Right ventricle myocardium superior (tissue), 1 donor: ENCODE measurements at regions not wholly inside any gene's neighbourhood (a gene's known extent, or its start where the extent isn't known, plus 50 kb on each side); places are given as distances from the start of the nearest gene placed in this dataset.
A peak's percentile ranks its signal among the peaks of the same experiment; 100 is the strongest.

Experiments used
- ATAC-seq: fragments of 200-7000 bp; cut with Tn5 transposase; one replicate; pipeline ENCODE4 v1.9.1; 2020; ENCODE audit warnings: mild to moderate bottlenecking; ENCODE audit not compliant: poor library complexity
- DNase-seq: peaks from one replicate; pipeline ENCODE4 v3.0.0-alpha.2; 2020
- intact Hi-C: fragments of 100-400 bp; cut with DNase I; formaldehyde crosslinking; loops from one replicate; pipeline ENCODE4 v1.11.2; 2022
- donor health status: DM: no; HTN: yes; CAD: no; lungs with severe emphysema.

GRCh38 chr7:36802459-36803135 lies 78.3 kb upstream of the AOAH start:
- ATAC-seq: no peak
- intact Hi-C loops: no loop called here

GRCh38 chr7:36796850-36797536 lies 72.7 kb upstream of the AOAH start:
- no peak for DNase-seq
- intact Hi-C loops: no loop called here
- no peak for ATAC-seq

More at GRCh38 chr7:36802459-36803135, 78.3 kb upstream of the AOAH start:
- DNase-seq: no peak

- ATAC-seq (no peak), DNase-seq (no peak)
- intact Hi-C loops: no loop called here
Measured at GRCh38 chr7:36795451-36796021, 71.2 kb upstream of the AOAH start.

- no peak for ATAC-seq
- DNase-seq: no peak
- intact Hi-C loops: no loop called here
Measured at GRCh38 chr7:36794689-36795088, 70.4 kb upstream of the AOAH start.

GRCh38 chr7:36792421-36792820 lies 68.1 kb upstream of the AOAH start:
- intact Hi-C loops: no loop called here
- no peak for DNase-seq
- ATAC-seq: no peak

- intact Hi-C loops: no loop called here
- DNase-seq: no peak
- ATAC-seq: no peak
Measured at GRCh38 chr7:36790311-36790787, 66.1 kb upstream of the AOAH start.

- intact Hi-C loops: no loop called here
- no peak for DNase-seq
- ATAC-seq: no peak
Measured at GRCh38 chr7:36788825-36789470, 64.7 kb upstream of the AOAH start.

- DNase-seq: no peak
- no peak for ATAC-seq
- intact Hi-C loops: no loop called here
Measured at GRCh38 chr7:36787933-36788378, 63.7 kb upstream of the AOAH start.

- peak; percentile 63 for DNase-seq
- ATAC-seq: peak; percentile 86
- intact Hi-C loops: no loop called here
Measured at GRCh38 chr7:36784991-36785940, 61.0 kb upstream of the AOAH start.

GRCh38 chr7:36781011-36781738 lies 56.9 kb upstream of the AOAH start:
- no peak for DNase-seq
- intact Hi-C loops: no loop called here
- ATAC-seq: no peak

GRCh38 chr7:36777855-36778254 lies 53.6 kb upstream of the AOAH start:
- intact Hi-C loops: no loop called here
- ATAC-seq (no peak), DNase-seq (no peak)

GRCh38 chr7:36777062-36777461 lies 52.8 kb upstream of the AOAH start:
- intact Hi-C loops: no loop called here
- no peak for DNase-seq
- ATAC-seq: no peak

GRCh38 chr7:36775676-36776075 lies 51.4 kb upstream of the AOAH start:
- intact Hi-C loops: no loop called here
- no peak for ATAC-seq

GRCh38 chr7:36775061-36775620 lies 50.8 kb upstream of the AOAH start:
- intact Hi-C loops: no loop called here
- no peak for ATAC-seq
- DNase-seq: no peak

More at GRCh38 chr7:36775676-36776075, 51.4 kb upstream of the AOAH start:
- DNase-seq: no peak
